H1 (cell line): ENCODE measurements at regions not wholly inside any gene's neighbourhood (a gene's known extent, or its start where the extent isn't known, plus 50 kb on each side); places are given as distances from the start of the nearest gene placed in this dataset.

ENCODE experiments used
- CTCF ChIA-PET: fragments of 300-600 bp; sonication (Branson Sonifier 250); formaldehyde crosslinking; loops from one replicate; lab custom pipeline; 2021; ENCODE audit not compliant: partially characterized antibody; lab: Charles Lee
- POLR2A ChIA-PET: fragments of 300-600 bp; sonication (Branson Sonifier 250); formaldehyde crosslinking; loops from one replicate; lab custom pipeline; 2021; ENCODE audit warnings: inconsistent platforms; ENCODE audit not compliant: partially characterized antibody; lab: Charles Lee
- DNase-seq, 2 experiments: peaks; one replicate each; pipeline versions ENCODE4 v3.0.0 to v3.0.0-alpha.2; 2010 to 2022; ENCODE audit warnings: low spot score in 2 of 2, low read depth in 1 of 2, mixed read lengths in 1 of 2
- FAIRE-seq: peaks from 2 replicates; lab custom pipeline; 2011; peaks lifted over from hg19 to GRCh38; lab: Jason Lieb, UNC
- H2AFZ ChIP-seq: 2 replicates; pipeline ENCODE4 v1.8.1; 2012; ENCODE audit warnings: low read length, inconsistent platforms
- H2AK5ac ChIP-seq: 2 replicates; pipeline ENCODE4 v1.6.1; 2013; ENCODE audit warnings: low read depth, low read length
- H2BK120ac ChIP-seq: replicated peaks from 2 replicates; pipeline ENCODE3; 2013; ENCODE audit warnings: low read depth, low read length, inconsistent platforms
- H2BK12ac ChIP-seq: 2 replicates; pipeline ENCODE4 v1.6.1; 2013; ENCODE audit warnings: low read depth, low read length
- H2BK15ac ChIP-seq: 2 replicates; pipeline ENCODE4 v1.6.1; 2013; ENCODE audit warnings: low read length
- H2BK20ac ChIP-seq: 2 replicates; pipeline ENCODE4 v1.6.1; 2013; ENCODE audit warnings: low read length
- H2BK5ac ChIP-seq: 2 replicates; pipeline ENCODE4 v1.6.1; 2013; ENCODE audit warnings: low read depth, low read length
- H3K14ac ChIP-seq: 2 replicates; pipeline ENCODE4 v1.6.1; 2013; ENCODE audit warnings: inconsistent platforms; ENCODE audit not compliant: insufficient read length
- H3K18ac ChIP-seq: 2 replicates; pipeline ENCODE4 v1.6.1; 2013; ENCODE audit warnings: low read length; ENCODE audit errors: extremely low read depth
- H3K23ac ChIP-seq: 2 replicates; pipeline ENCODE4 v1.6.1; 2013; ENCODE audit warnings: inconsistent platforms; ENCODE audit not compliant: insufficient read length
- H3K23me2 ChIP-seq: 2 replicates; pipeline ENCODE4 v1.6.1; 2013; ENCODE audit warnings: low read depth, low read length
- H3K27ac ChIP-seq: 2 replicates; pipeline ENCODE4 v1.6.1; 2011; ENCODE audit warnings: low read depth, low read length, inconsistent platforms
- H3K27me3 ChIP-seq, 4 experiments: replicated peaks in 1 of 4; 1 replicate in 1 of 4; 2 replicates in 3 of 4; pipeline versions ENCODE4 v1.6.1 to v1.8.1; 2011 to 2013; ENCODE audit warnings: low read length in 3 of 4, mild to moderate bottlenecking in 3 of 4, inconsistent platforms in 2 of 4, mixed read lengths in 2 of 4, moderate library complexity in 1 of 4; ENCODE audit not compliant: control insufficient read depth in 3 of 4, insufficient read depth in 3 of 4; ENCODE audit errors: extremely low read depth in 1 of 4
- H3K36me3 ChIP-seq, 4 experiments: 2 replicates each; pipeline versions ENCODE4 v1.6.1 to v1.8.1; 2011 to 2013; ENCODE audit warnings: mild to moderate bottlenecking in 4 of 4, low read length in 3 of 4, moderate library complexity in 2 of 4, control low read depth in 1 of 4, inconsistent platforms in 1 of 4; ENCODE audit not compliant: insufficient read depth in 4 of 4, control insufficient read depth in 2 of 4
- H3K4ac ChIP-seq: replicated peaks from 2 replicates; pipeline ENCODE3; 2013; ENCODE audit warnings: low read length, low read depth, mixed read lengths, inconsistent platforms; ENCODE audit not compliant: insufficient read length
- H3K4me1 ChIP-seq, 4 experiments: replicated peaks in 1 of 4; 1 replicate in 1 of 4; 2 replicates in 3 of 4; pipeline versions ENCODE4 v1.6.1 to v1.8.1; 2011 to 2013; ENCODE audit warnings: low read length in 3 of 4, inconsistent platforms in 2 of 4, mixed read lengths in 1 of 4; ENCODE audit not compliant: insufficient read depth in 4 of 4, control insufficient read depth in 3 of 4
- H3K4me2 ChIP-seq, 2 experiments: 2 replicates each; pipeline versions ENCODE4 v1.6.1 to v1.8.1; 2011 to 2013; ENCODE audit warnings: low read depth in 2 of 2, low read length in 2 of 2, control low read depth in 1 of 2, inconsistent platforms in 1 of 2, mild to moderate bottlenecking in 1 of 2; ENCODE audit not compliant: insufficient read depth in 1 of 2
- H3K4me3 ChIP-seq, 4 experiments: fragments of 200-600, 300-600 bp in 1 of 4; sonication (generic), shearing (Covaris generic), sonication (Bioruptor Twin) in 1 of 4; 2 replicates each; pipeline versions ENCODE4 v1.5.1 to v1.8.1; 2011 to 2016; ENCODE audit warnings: low read length in 4 of 4, low read depth in 3 of 4, control low read depth in 2 of 4, inconsistent platforms in 2 of 4, mild to moderate bottlenecking in 2 of 4, mixed read lengths in 1 of 4, moderate library complexity in 1 of 4; ENCODE audit not compliant: insufficient read depth in 2 of 4; ENCODE audit errors: extremely low read depth in 1 of 4
- H3K56ac ChIP-seq: replicated peaks from 2 replicates; pipeline ENCODE3; 2013; ENCODE audit warnings: low read depth, mild to moderate bottlenecking, mixed read lengths, low read length, inconsistent platforms; ENCODE audit not compliant: insufficient read length
- H3K79me1 ChIP-seq: 2 replicates; pipeline ENCODE4 v1.6.1; 2013; ENCODE audit warnings: low read depth, low read length, control low read depth
- H3K79me2 ChIP-seq, 2 experiments: 2 replicates each; pipeline versions ENCODE4 v1.6.1 to v1.8.1; 2012 to 2013; ENCODE audit warnings: low read length in 2 of 2, mild to moderate bottlenecking in 2 of 2, inconsistent platforms in 1 of 2; ENCODE audit not compliant: insufficient read depth in 2 of 2, control insufficient read depth in 1 of 2
- H3K9ac ChIP-seq, 4 experiments: replicated peaks in 1 of 4; 1 replicate in 1 of 4; 2 replicates in 3 of 4; pipeline versions ENCODE4 v1.6.1 to v1.8.1; 2011 to 2013; ENCODE audit warnings: low read depth in 3 of 4, low read length in 3 of 4, control low read depth in 2 of 4, mild to moderate bottlenecking in 2 of 4, moderate library complexity in 2 of 4, inconsistent platforms in 1 of 4; ENCODE audit errors: extremely low read depth in 1 of 4
- H3K9me3 ChIP-seq, 2 experiments: 2 replicates each; pipeline versions ENCODE4 v1.6.1 to v1.8.1; 2012 to 2013; ENCODE audit warnings: mild to moderate bottlenecking in 2 of 2, moderate library complexity in 2 of 2, control low read depth in 1 of 2, inconsistent platforms in 1 of 2, low read depth in 1 of 2, low read length in 1 of 2, mixed read lengths in 1 of 2; ENCODE audit not compliant: insufficient read depth in 2 of 2
- H4K20me1 ChIP-seq, 2 experiments: replicated peaks in 1 of 2; 2 replicates each; pipeline versions ENCODE3 to v1.8.1; 2011 to 2013; ENCODE audit warnings: inconsistent platforms in 2 of 2, low read length in 2 of 2, mild to moderate bottlenecking in 1 of 2; ENCODE audit not compliant: insufficient read depth in 2 of 2, control insufficient read depth in 1 of 2
- H4K5ac ChIP-seq: 2 replicates; pipeline ENCODE4 v1.6.1; 2013; ENCODE audit warnings: low read length, low read depth, mixed read lengths, inconsistent platforms; ENCODE audit not compliant: insufficient read length
- H4K8ac ChIP-seq: 2 replicates; pipeline ENCODE4 v1.8.0; 2013; ENCODE audit warnings: mild to moderate bottlenecking, moderate library complexity, low read length, inconsistent platforms; ENCODE audit not compliant: insufficient read depth; ENCODE audit errors: extremely low read depth
- H4K91ac ChIP-seq: replicated peaks from 2 replicates; pipeline ENCODE3; 2013; ENCODE audit warnings: low read length, mixed read lengths, inconsistent platforms; ENCODE audit not compliant: insufficient read length
- EGR1 ChIP-seq: IDR thresholded peaks from 2 replicates; pipeline ENCODE4 v1.6.1; 2011; ENCODE audit warnings: low read depth, low read length, borderline replicate concordance
- EZH2 ChIP-seq: fragments of 200-600 bp; sonication (generic); IDR thresholded peaks from 2 replicates; pipeline ENCODE4 v1.7.1; 2012; ENCODE audit warnings: low read depth, mild to moderate bottlenecking, moderate library complexity, low read length, inconsistent platforms; ENCODE audit not compliant: severe bottlenecking
- KDM1A ChIP-seq: fragments of 200-600, 300-600 bp; sonication (generic); IDR thresholded peaks from 2 replicates; pipeline ENCODE4 v1.7.1; 2016; ENCODE audit warnings: mild to moderate bottlenecking, low read length, borderline replicate concordance
- KDM4A ChIP-seq: IDR thresholded peaks from one replicate; pipeline ENCODE4 v1.7.1; 2012; ENCODE audit warnings: low read depth, mild to moderate bottlenecking, moderate library complexity, low read length, inconsistent platforms; ENCODE audit not compliant: severe bottlenecking
- MAX ChIP-seq: IDR thresholded peaks from 2 replicates; pipeline ENCODE4 v1.6.1; 2012; ENCODE audit warnings: inconsistent platforms
- PHF8 ChIP-seq: fragments of 200-600 bp; sonication (generic); conservative IDR thresholded peaks from 2 replicates; pipeline ENCODE4 v1.7.1; 2012; ENCODE audit warnings: low read depth, mild to moderate bottlenecking, inconsistent platforms, low read length, moderate library complexity
- POLR2A ChIP-seq, 2 experiments: IDR thresholded peaks; 1 replicate in 1 of 2; 2 replicates in 1 of 2; pipeline ENCODE4 v1.6.1; 2011; ENCODE audit warnings: low read depth in 2 of 2, low read length in 2 of 2, mild to moderate bottlenecking in 2 of 2; ENCODE audit errors: control extremely low read depth in 1 of 2
- POU5F1 ChIP-seq: IDR thresholded peaks from 2 replicates; pipeline ENCODE4 v1.6.1; 2011; ENCODE audit warnings: low read depth, mild to moderate bottlenecking, low read length, moderate library complexity
- SAP30 ChIP-seq: fragments of 300-600 bp; sonication (generic); IDR thresholded peaks from 2 replicates; pipeline ENCODE4 v1.7.1; 2012; ENCODE audit warnings: low read length, moderate library complexity, mild to moderate bottlenecking, inconsistent platforms; ENCODE audit not compliant: insufficient read depth, insufficient replicate concordance
- SP1 ChIP-seq: IDR thresholded peaks from 2 replicates; pipeline ENCODE4 v1.6.1; 2011; ENCODE audit warnings: low read depth, low read length
- WGBS, 2 experiments: shearing (Covaris generic) in 1 of 2; methylation state at CpG; one replicate each; pipeline versions ENCODE4 v1.1.6 to v1.1.7; 2013 to 2015; ENCODE audit warnings: low lambda C conversion rate in 2 of 2, mixed read lengths in 2 of 2, inconsistent platforms in 1 of 2, low coverage in 1 of 2, missing lambda C conversion rate in 1 of 2; ENCODE audit not compliant: insufficient replicate concordance in 2 of 2, insufficient coverage in 1 of 2, insufficient read length in 1 of 2; ENCODE audit errors: extremely low coverage in 1 of 2, missing lambda C conversion rate in 1 of 2; 5-methylcytosine and 5-hydroxymethylcytosine counted together

- H3K4me3 ChIP-seq: no peak overlapping the region
- H2BK12ac ChIP-seq: no peak overlapping the region
- no peaks in the 10 kb centered on the region for H3K79me1 ChIP-seq
- H3K18ac ChIP-seq: no peak overlapping the region
- H2AFZ ChIP-seq: no peak overlapping the region
- peaks cover 11 to 12% of the 10 kb centered on the region in 2 experiments for H3K9me3 ChIP-seq
- H3K23ac ChIP-seq: no peak overlapping the region
- H3K4me1 ChIP-seq: no peaks in the 10 kb centered on the region
- no peak overlapping the region for H2BK20ac ChIP-seq
- no peak overlapping the region for H3K14ac ChIP-seq
- H3K56ac ChIP-seq: no peak overlapping the region
- no peak overlapping the region for H3K27ac ChIP-seq
- H2BK15ac ChIP-seq: no peak overlapping the region
- DNase-seq (peak in 1 of 2 experiments; percentile 17), FAIRE-seq (no peak)
- H2BK120ac ChIP-seq: no peak overlapping the region
- H3K79me2 ChIP-seq: no peaks in the 10 kb centered on the region
- H4K20me1 ChIP-seq: no peaks in the 10 kb centered on the region
- H3K9ac ChIP-seq: no peak overlapping the region
- WGBS, 2 experiments: 87% methylated on average over 2 of the region's 2 CpGs; no CpG with 5 or more reads in 1 of the 2 experiments
- no peak overlapping the region for H2AK5ac ChIP-seq
- no peaks in the 10 kb centered on the region for H3K36me3 ChIP-seq
- H4K5ac ChIP-seq: no peak overlapping the region
- no peaks in the 10 kb centered on the region for H3K23me2 ChIP-seq
- ChIA-PET CTCF (interaction anchor here (1.0 to 2.7 kb wide), 6 partner anchors 10 to 64 kb away, joined by 3 to 18 read pairs (median 4); no protein-coding TSS in a partner anchor), POLR2A (no interaction called here)
- no peak overlapping the region for H2BK5ac ChIP-seq
- H3K27me3 ChIP-seq: no peaks in the 10 kb centered on the region
- H3K4ac ChIP-seq: no peak overlapping the region
- H3K4me2 ChIP-seq: no peak overlapping the region
- H4K91ac ChIP-seq: no peak overlapping the region
- H4K8ac ChIP-seq: no peak overlapping the region
- TF ChIP-seq POU5F1 (no peak), EGR1 (no peak), KDM4A (no peak), MAX (no peak), EZH2 (no peak), PHF8 (no peak), KDM1A (no peak), POLR2A (IDR thresholded peaks at IDR 0.05; ENCODE audit: control extremely low read depth in 1 of 2, low read depth in 2 of 2, low read length in 2 of 2) (no peak), SAP30 (no peak), SP1 (no peak)
Observed at GRCh38 chr1:29406814-29407213, 170.5 kb downstream of the PTPRU start.
